ENCODE measurements at regions not wholly inside any gene's neighbourhood (a gene's known extent, or its start where the extent isn't known, plus 50 kb on each side); places are given as distances from the start of the nearest gene placed in this dataset.

DNA sequence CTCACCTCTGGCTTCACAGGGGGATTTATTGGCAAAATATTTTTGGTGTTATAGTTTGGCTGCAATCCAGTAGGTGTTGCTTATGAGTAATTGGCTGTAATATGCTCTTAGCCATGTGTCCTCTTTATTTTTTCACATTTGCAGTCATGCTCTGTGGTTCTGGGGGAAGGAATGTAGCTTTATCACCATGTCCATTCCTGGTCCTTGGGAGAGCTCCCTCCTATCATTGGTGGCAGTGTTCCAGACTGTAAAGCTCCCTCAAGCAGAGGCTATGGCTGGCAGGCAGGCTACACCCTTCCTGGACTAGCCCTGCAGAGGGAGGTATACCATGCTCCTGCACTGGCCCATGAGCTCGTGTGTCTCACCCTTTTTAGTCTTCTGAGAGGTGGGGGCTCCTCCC, 120.0 kb upstream of the FSIP2 start:
- no peak for DNase-seq
- Mint-ChIP-seq H3K9me3 (peaks cover 38% of the 10 kb centered on the region), H3K27me3 (ENCODE audit: insufficient read depth) (no peaks in the 10 kb centered on the region), H3K4me3 (no peak overlapping the region), H3K4me1 (ENCODE audit: low read depth) (no peaks in the 10 kb centered on the region), H3K36me3 (ENCODE audit: low read depth) (no peaks in the 10 kb centered on the region), H3K27ac (no peak overlapping the region)
- TF ChIP-seq, protein P1, sequence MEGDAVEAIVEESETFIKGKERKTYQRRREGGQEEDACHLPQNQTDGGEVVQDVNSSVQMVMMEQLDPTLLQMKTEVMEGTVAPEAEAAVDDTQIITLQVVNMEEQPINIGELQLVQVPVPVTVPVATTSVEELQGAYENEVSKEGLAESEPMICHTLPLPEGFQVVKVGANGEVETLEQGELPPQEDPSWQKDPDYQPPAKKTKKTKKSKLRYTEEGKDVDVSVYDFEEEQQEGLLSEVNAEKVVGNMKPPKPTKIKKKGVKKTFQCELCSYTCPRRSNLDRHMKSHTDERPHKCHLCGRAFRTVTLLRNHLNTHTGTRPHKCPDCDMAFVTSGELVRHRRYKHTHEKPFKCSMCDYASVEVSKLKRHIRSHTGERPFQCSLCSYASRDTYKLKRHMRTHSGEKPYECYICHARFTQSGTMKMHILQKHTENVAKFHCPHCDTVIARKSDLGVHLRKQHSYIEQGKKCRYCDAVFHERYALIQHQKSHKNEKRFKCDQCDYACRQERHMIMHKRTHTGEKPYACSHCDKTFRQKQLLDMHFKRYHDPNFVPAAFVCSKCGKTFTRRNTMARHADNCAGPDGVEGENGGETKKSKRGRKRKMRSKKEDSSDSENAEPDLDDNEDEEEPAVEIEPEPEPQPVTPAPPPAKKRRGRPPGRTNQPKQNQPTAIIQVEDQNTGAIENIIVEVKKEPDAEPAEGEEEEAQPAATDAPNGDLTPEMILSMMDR (IDR thresholded peaks at IDR 0.05): no peak

DNA sequence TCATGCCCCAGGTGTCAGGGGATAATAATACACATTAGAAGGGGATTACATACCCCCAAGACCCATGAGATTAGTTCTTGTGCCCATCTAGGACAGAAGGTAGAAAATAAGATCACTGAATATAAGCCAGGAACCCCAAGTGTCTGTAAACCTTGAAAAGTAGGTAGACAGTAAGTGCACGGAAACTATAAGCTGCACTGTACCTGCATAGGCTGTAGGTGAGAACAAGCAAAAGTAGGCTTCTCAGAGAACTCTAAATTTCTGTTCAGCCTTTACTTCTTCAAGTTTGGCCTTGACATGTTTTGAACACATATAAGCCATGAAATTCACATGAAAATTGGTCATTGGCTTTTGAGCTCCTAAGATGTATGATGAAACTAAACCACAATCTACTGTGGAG, 113.0 kb upstream of the FSIP2 start:
- Mint-ChIP-seq H3K36me3 (ENCODE audit: low read depth) (no peaks in the 10 kb centered on the region), H3K9me3 (peaks cover 23% of the 10 kb centered on the region; the same call in 1 of the 2 replicates), H3K4me1 (ENCODE audit: low read depth) (no peaks in the 10 kb centered on the region), H3K27ac (no peak overlapping the region), H3K27me3 (ENCODE audit: insufficient read depth) (no peaks in the 10 kb centered on the region), H3K4me3 (no peak overlapping the region)
- TF ChIP-seq, protein P1 (IDR thresholded peaks at IDR 0.05): no peak
- no peak for DNase-seq

DNA sequence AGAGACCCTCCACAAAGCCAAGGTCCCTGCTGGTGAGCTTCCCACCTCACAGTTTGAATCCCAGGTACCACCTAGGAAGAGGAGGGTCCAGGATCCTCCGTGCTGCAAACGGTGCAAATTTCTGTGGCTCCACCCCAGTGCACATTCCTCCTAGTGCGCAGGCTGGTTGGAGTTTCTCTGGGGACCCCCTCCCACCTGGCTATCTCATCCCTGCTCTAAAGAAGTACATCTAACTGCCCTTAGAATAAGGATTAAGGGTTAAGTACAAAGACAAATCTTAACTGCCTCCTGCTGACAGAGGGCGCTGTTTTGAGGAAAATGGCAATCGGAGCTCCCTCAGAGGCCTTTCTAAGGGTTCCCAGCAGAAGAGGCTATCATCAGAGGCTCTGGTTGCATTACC, 109.6 kb upstream of the FSIP2 start:
- H3K27me3 Mint-ChIP-seq (ENCODE audit: insufficient read depth): no peaks in the 10 kb centered on the region

DNA sequence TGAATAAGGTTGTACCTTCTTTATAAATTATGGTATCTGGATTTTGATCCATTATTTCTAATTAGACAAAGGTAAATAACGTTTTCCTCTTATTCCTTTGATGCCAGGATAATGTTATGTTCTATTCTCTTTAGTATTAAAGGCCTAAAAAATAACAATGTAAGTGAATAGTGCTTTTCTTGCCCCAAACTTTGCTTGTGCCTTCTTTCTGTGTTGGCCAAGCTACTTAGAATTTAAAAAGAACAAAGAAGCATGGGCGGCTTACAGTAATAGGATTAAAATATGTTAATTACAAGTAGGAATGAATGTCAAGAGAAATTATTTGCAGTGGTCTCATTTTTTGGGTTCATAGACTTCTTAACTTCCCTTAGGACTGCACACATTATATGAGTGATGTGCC, 105.0 kb upstream of the FSIP2 start:
- TF ChIP-seq, protein P1 (IDR thresholded peaks at IDR 0.05): no peak
- Mint-ChIP-seq H3K36me3 (ENCODE audit: low read depth) (no peaks in the 10 kb centered on the region), H3K4me1 (ENCODE audit: low read depth) (no peaks in the 10 kb centered on the region), H3K27ac (no peak overlapping the region), H3K4me3 (no peak overlapping the region), H3K9me3 (peaks cover 32% of the 10 kb centered on the region), H3K27me3 (ENCODE audit: insufficient read depth) (no peaks in the 10 kb centered on the region)
- no peak for DNase-seq

More for the DNA sequence above, 109.6 kb upstream of the FSIP2 start:
- Mint-ChIP-seq H3K4me3 (no peak overlapping the region), H3K9me3 (peaks cover 29% of the 10 kb centered on the region), H3K27ac (no peak overlapping the region), H3K36me3 (ENCODE audit: low read depth) (no peaks in the 10 kb centered on the region), H3K4me1 (ENCODE audit: low read depth) (no peaks in the 10 kb centered on the region)
- TF ChIP-seq, protein P1 (IDR thresholded peaks at IDR 0.05): no peak
- no peak for DNase-seq

DNA sequence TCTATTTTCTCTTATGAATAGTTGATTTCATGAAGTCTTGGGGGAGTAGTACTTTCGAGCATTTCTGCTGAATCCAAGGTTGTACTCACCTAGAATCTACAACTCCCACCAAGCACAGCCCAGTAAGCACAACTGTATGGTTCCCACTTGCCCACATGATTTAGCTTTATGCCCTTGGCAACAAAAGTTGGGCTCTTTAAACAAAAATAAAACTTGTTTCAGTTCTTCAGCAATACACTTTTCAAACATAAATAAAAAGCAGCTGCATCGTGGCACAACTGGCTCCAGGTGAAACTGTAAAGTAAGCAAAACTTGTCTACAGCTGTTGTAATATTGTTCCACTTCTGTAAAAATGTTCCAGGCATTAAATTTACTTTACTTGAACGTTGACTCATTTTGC, 99.8 kb upstream of the FSIP2 start:
- TF ChIP-seq, protein P1 (IDR thresholded peaks at IDR 0.05): no peak
- no peaks in the 10 kb centered on the region for H3K4me1 Mint-ChIP-seq (ENCODE audit: low read depth)
- DNase-seq: no peak
- no peak overlapping the region for H3K27ac Mint-ChIP-seq
- H3K27me3 Mint-ChIP-seq (ENCODE audit: insufficient read depth): no peaks in the 10 kb centered on the region
- H3K36me3 Mint-ChIP-seq (ENCODE audit: low read depth): no peaks in the 10 kb centered on the region
- no peak overlapping the region for H3K4me3 Mint-ChIP-seq
- H3K9me3 Mint-ChIP-seq: peaks cover 34% of the 10 kb centered on the region

DNA sequence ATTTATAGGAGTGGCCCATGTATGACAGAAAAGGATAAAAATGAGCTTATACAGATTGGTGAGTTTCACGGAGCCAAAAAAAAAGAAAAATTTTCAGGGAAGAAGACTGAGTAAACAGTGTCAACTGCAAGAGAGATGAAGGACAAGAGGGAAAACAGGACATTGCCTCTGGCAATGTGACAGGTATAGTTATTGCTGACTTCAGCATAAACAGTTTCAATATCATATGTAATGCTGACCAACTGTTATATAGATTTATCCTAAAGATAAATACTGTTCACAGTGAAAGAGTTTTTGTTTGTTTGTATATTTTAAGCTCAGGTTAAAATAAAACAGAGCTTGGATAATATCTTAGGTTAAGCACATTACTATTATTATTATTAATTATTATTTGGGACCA, 98.0 kb upstream of the FSIP2 start:
- Mint-ChIP-seq H3K4me3 (no peak overlapping the region), H3K27ac (no peak overlapping the region), H3K36me3 (ENCODE audit: low read depth) (no peaks in the 10 kb centered on the region), H3K9me3 (peaks cover 25% of the 10 kb centered on the region), H3K4me1 (ENCODE audit: low read depth) (no peaks in the 10 kb centered on the region), H3K27me3 (ENCODE audit: insufficient read depth) (no peaks in the 10 kb centered on the region)
- TF ChIP-seq, protein P1 (IDR thresholded peaks at IDR 0.05): no peak
- DNase-seq: no peak

Data from HFFc6 (cell line).